ENCODE measurements at regions not wholly inside any gene's neighbourhood (a gene's known extent, or its start where the extent isn't known, plus 50 kb on each side); places are given as distances from the start of the nearest gene placed in this dataset.

- H4K20me1 ChIP-seq (ENCODE audit: control insufficient read depth, extremely low read depth, insufficient read depth, low read length): no peaks in the 10 kb centered on the region
- no peaks in the 10 kb centered on the region for H3K9me1 ChIP-seq (ENCODE audit: control insufficient read depth, extremely low read depth, insufficient read depth, low read length)
- TF ChIP-seq EZH2 (IDR thresholded peaks at IDR 0.05; ENCODE audit: low read length) (no peak), CTCF (optimal IDR thresholded peaks at IDR 0.05 in 1 of 3, IDR thresholded peaks at IDR 0.05 in 1 of 3, conservative IDR thresholded peaks at IDR 0.05 in 1 of 3; ENCODE audit: extremely low read depth in 1 of 3, insufficient read depth in 2 of 3, low read length in 3 of 3) (no peak)
- H3K27ac ChIP-seq (ENCODE audit: control insufficient read depth, insufficient read depth, low read length): no peak overlapping the region
- no peak overlapping the region for H2AFZ ChIP-seq (ENCODE audit: control insufficient read depth, low read length)
- no peak for DNase-seq (ENCODE audit: low read depth, low spot score)
- H3K36me3 ChIP-seq (ENCODE audit: control insufficient read depth in 2 of 2, extremely low read depth in 1 of 2, insufficient read depth in 2 of 2, low read length in 2 of 2): no peaks in the 10 kb centered on the region
- no peak for FAIRE-seq
- dilution Hi-C loops (cut with MboI; ENCODE audit: extremely low pct_ligation_motif_present, low sequenced_read_pairs): no loop called here
- no peaks in the 10 kb centered on the region for H3K9me3 ChIP-seq (ENCODE audit: control insufficient read depth, low read depth, low read length)
- H3K9ac ChIP-seq (ENCODE audit: control insufficient read depth, extremely low read depth, insufficient read depth, low read length): no peak overlapping the region
- no peaks in the 10 kb centered on the region for H3K4me1 ChIP-seq (ENCODE audit: control insufficient read depth, extremely low read depth, insufficient read depth, low read length)
- H3K79me2 ChIP-seq (ENCODE audit: control insufficient read depth, insufficient read depth, low read length): no peaks in the 10 kb centered on the region
- no peak overlapping the region for H3K4me3 ChIP-seq (ENCODE audit: control insufficient read depth in 2 of 3, extremely low read depth in 1 of 3, insufficient read depth in 2 of 3, low read depth in 1 of 3, low read length in 3 of 3)
- H3K4me2 ChIP-seq (ENCODE audit: control insufficient read depth, extremely low read depth, insufficient read depth, low read depth, low read length): no peak overlapping the region
- no peaks in the 10 kb centered on the region for H3K27me3 ChIP-seq (ENCODE audit: control insufficient read depth, extremely low read depth, insufficient read depth, low read length)
These were observed 56.0 kb upstream of the CTTNBP2 start for GRCh38 chr7:117929237-117929636.

- no peak for FAIRE-seq
These were observed 58.1 kb upstream of the CTTNBP2 start for GRCh38 chr7:117931314-117931713.

More at GRCh38 chr7:117931314-117931713, 58.1 kb upstream of the CTTNBP2 start:
- H3K9me3 ChIP-seq (ENCODE audit: control insufficient read depth, low read depth, low read length): no peaks in the 10 kb centered on the region
- no peaks in the 10 kb centered on the region for H3K4me1 ChIP-seq (ENCODE audit: control insufficient read depth, extremely low read depth, insufficient read depth, low read length)
- H3K79me2 ChIP-seq (ENCODE audit: control insufficient read depth, insufficient read depth, low read length): no peaks in the 10 kb centered on the region
- H3K27ac ChIP-seq (ENCODE audit: control insufficient read depth, insufficient read depth, low read length): no peak overlapping the region
- no peak overlapping the region for H3K4me3 ChIP-seq (ENCODE audit: control insufficient read depth in 2 of 3, extremely low read depth in 1 of 3, insufficient read depth in 2 of 3, low read depth in 1 of 3, low read length in 3 of 3)
- H3K9ac ChIP-seq (ENCODE audit: control insufficient read depth, extremely low read depth, insufficient read depth, low read length): no peak overlapping the region
- H3K9me1 ChIP-seq (ENCODE audit: control insufficient read depth, extremely low read depth, insufficient read depth, low read length): no peaks in the 10 kb centered on the region
- no peak overlapping the region for H2AFZ ChIP-seq (ENCODE audit: control insufficient read depth, low read length)
- H4K20me1 ChIP-seq (ENCODE audit: control insufficient read depth, extremely low read depth, insufficient read depth, low read length): no peaks in the 10 kb centered on the region
- dilution Hi-C loops (cut with MboI; ENCODE audit: extremely low pct_ligation_motif_present, low sequenced_read_pairs): no loop called here
- H3K27me3 ChIP-seq (ENCODE audit: control insufficient read depth, extremely low read depth, insufficient read depth, low read length): no peaks in the 10 kb centered on the region
- TF ChIP-seq EZH2 (IDR thresholded peaks at IDR 0.05; ENCODE audit: low read length) (no peak), CTCF (optimal IDR thresholded peaks at IDR 0.05 in 1 of 3, IDR thresholded peaks at IDR 0.05 in 1 of 3, conservative IDR thresholded peaks at IDR 0.05 in 1 of 3; ENCODE audit: extremely low read depth in 1 of 3, insufficient read depth in 2 of 3, low read length in 3 of 3) (no peak)
- no peaks in the 10 kb centered on the region for H3K36me3 ChIP-seq (ENCODE audit: control insufficient read depth in 2 of 2, extremely low read depth in 1 of 2, insufficient read depth in 2 of 2, low read length in 2 of 2)
- H3K4me2 ChIP-seq (ENCODE audit: control insufficient read depth, extremely low read depth, insufficient read depth, low read depth, low read length): no peak overlapping the region
- no peak for DNase-seq (ENCODE audit: low read depth, low spot score)

Measured in keratinocyte (primary cell).